ENCODE measurements at regions not wholly inside any gene's neighbourhood (a gene's known extent, or its start where the extent isn't known, plus 50 kb on each side); places are given as distances from the start of the nearest gene placed in this dataset.

DNA sequence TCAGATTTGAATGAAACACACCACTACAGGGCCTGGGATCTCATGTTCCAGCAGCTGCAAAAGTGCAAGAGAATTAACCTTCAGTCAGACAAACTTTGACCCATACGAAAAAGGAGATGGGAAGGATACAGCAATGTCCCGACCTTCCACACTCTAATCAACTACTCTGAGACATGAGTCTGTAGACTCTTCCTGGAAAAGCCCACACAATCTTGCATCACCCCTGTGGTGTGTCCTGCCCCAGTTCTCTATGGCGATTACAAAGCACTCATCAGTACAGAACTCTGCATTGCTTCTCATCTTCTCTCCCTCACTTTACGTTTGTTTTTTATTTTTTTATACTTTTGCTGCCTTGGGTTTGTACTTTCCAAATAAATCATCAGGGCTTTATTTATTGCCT is 241.0 kb upstream of the KIF2A start:
- TF ChIP-seq, protein P1, sequence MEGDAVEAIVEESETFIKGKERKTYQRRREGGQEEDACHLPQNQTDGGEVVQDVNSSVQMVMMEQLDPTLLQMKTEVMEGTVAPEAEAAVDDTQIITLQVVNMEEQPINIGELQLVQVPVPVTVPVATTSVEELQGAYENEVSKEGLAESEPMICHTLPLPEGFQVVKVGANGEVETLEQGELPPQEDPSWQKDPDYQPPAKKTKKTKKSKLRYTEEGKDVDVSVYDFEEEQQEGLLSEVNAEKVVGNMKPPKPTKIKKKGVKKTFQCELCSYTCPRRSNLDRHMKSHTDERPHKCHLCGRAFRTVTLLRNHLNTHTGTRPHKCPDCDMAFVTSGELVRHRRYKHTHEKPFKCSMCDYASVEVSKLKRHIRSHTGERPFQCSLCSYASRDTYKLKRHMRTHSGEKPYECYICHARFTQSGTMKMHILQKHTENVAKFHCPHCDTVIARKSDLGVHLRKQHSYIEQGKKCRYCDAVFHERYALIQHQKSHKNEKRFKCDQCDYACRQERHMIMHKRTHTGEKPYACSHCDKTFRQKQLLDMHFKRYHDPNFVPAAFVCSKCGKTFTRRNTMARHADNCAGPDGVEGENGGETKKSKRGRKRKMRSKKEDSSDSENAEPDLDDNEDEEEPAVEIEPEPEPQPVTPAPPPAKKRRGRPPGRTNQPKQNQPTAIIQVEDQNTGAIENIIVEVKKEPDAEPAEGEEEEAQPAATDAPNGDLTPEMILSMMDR (conservative IDR thresholded peaks at IDR 0.05 in 1 of 2, IDR thresholded peaks at IDR 0.05 in 1 of 2; ENCODE audit: extremely low read depth in 1 of 2, insufficient read depth in 1 of 2, low read depth in 1 of 2, low read length in 2 of 2): no peak
- no peak for TF ChIP-seq EZH2 (IDR thresholded peaks at IDR 0.05; ENCODE audit: borderline replicate concordance, low read length)
